Colonic mucosa (tissue), 4 donors: ENCODE measurements at regions not wholly inside any gene's neighbourhood (a gene's known extent, or its start where the extent isn't known, plus 50 kb on each side); places are given as distances from the start of the nearest gene placed in this dataset.
"Not testable (repeated sequence)": the region's sequence is repeated elsewhere in the genome, so short reads cannot be mapped to it uniquely, and the experiment has no call there.

Source experiments
- DNase-seq: peaks from one replicate; pipeline ENCODE4 v3.0.0-alpha.2; 2020
- H3K27ac ChIP-seq: fragments of 200-600 bp; one replicate; pipeline ENCODE4 v1.8.0; 2021
- H3K27me3 ChIP-seq: fragments of 200-600 bp; one replicate; pipeline ENCODE4 v1.8.0; 2021
- H3K36me3 ChIP-seq: fragments of 200-600 bp; one replicate; pipeline ENCODE4 v1.8.0; 2021
- H3K4me1 ChIP-seq: fragments of 200-600 bp; one replicate; pipeline ENCODE4 v1.8.0; 2021; ENCODE audit warnings: mild to moderate bottlenecking
- H3K4me3 ChIP-seq: fragments of 200-600 bp; one replicate; pipeline ENCODE4 v1.8.0; 2021
- H3K9ac ChIP-seq, 2 donors: one replicate each; pipeline ENCODE4 v1.7.0; 2013; ENCODE audit warnings: control low read depth in 2 of 2, low read depth in 2 of 2, low read length in 2 of 2
- H3K9me3 ChIP-seq: fragments of 200-600 bp; one replicate; pipeline ENCODE4 v1.8.0; 2021
- intact Hi-C: fragments of 100-400 bp; cut with DNase I; formaldehyde crosslinking; loops from one replicate; pipeline ENCODE4 v1.14.1; 2022
- TF ChIP-seq, protein P1 (sequence below): fragments of 200-600 bp; IDR thresholded peaks from one replicate; pipeline ENCODE4 v1.8.0; 2022; ENCODE audit warnings: antibody characterized with exemption, mild to moderate bottlenecking
- donor health status: healthy.
- donor health status: DM: no; HTN: no; CAD: no.
- donor health status: DM: no; HTN: no; CAD: no.

DNA sequence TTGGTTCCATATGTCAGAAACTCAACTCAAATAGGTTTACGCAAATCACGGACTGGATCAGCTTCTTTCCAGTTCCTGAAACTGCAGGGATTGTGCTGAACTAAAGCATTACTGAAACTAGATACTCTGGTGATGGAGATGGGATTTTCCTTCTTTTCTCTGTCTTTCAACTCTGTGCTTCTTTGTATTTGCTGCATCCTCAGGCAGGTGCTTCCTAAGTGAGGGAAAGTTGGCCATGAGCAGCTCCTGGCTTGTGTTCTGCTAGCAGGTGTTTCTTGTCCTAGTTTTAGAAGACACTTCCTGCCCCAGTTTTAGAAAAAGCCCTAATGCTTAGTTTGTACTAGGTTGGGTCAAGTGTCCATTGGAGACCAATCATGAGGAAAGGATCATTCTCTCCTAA is 86.7 kb upstream of the USP24 start:
- Histone ChIP-seq H3K9me3 (no peaks in the 10 kb centered on the region), H3K9ac (no peak overlapping the region), H3K27ac (no peak overlapping the region), H3K27me3 (no peaks in the 10 kb centered on the region), H3K36me3 (no peaks in the 10 kb centered on the region), H3K4me1 (no peaks in the 10 kb centered on the region), H3K4me3 (no peak overlapping the region)
- TF ChIP-seq, protein P1, sequence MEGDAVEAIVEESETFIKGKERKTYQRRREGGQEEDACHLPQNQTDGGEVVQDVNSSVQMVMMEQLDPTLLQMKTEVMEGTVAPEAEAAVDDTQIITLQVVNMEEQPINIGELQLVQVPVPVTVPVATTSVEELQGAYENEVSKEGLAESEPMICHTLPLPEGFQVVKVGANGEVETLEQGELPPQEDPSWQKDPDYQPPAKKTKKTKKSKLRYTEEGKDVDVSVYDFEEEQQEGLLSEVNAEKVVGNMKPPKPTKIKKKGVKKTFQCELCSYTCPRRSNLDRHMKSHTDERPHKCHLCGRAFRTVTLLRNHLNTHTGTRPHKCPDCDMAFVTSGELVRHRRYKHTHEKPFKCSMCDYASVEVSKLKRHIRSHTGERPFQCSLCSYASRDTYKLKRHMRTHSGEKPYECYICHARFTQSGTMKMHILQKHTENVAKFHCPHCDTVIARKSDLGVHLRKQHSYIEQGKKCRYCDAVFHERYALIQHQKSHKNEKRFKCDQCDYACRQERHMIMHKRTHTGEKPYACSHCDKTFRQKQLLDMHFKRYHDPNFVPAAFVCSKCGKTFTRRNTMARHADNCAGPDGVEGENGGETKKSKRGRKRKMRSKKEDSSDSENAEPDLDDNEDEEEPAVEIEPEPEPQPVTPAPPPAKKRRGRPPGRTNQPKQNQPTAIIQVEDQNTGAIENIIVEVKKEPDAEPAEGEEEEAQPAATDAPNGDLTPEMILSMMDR, result no peak
- DNase-seq, result no peak
- intact Hi-C loops, result no loop called here

DNA sequence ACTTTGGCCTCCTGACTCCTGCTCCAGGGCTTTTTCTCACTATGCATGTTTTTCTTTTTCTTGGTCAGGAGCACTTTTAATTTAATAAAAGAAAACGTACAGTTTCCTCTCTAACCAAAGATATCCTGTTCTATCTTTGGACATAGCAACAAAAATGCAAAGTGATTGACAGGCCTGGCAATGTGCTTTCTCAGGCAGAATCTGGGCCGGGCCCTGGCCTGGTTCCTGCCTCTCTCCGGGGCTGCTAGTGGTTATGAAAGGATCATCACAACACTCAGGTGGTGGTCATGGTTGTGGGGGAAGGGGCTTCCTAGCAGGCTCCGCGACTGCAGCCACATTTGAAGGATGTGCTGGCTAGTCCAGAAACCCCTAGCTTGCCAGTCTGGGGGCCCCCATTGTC is 85.8 kb upstream of the USP24 start:
- intact Hi-C loops, result no loop called here
- Histone ChIP-seq H3K9me3 (no peaks in the 10 kb centered on the region), H3K9ac (no peak overlapping the region), H3K27ac (no peak overlapping the region), H3K36me3 (no peaks in the 10 kb centered on the region), H3K4me1 (no peaks in the 10 kb centered on the region), H3K4me3 (no peak overlapping the region), H3K27me3 (no peaks in the 10 kb centered on the region)
- no peak for DNase-seq
- TF ChIP-seq, protein P1, result no peak

DNA sequence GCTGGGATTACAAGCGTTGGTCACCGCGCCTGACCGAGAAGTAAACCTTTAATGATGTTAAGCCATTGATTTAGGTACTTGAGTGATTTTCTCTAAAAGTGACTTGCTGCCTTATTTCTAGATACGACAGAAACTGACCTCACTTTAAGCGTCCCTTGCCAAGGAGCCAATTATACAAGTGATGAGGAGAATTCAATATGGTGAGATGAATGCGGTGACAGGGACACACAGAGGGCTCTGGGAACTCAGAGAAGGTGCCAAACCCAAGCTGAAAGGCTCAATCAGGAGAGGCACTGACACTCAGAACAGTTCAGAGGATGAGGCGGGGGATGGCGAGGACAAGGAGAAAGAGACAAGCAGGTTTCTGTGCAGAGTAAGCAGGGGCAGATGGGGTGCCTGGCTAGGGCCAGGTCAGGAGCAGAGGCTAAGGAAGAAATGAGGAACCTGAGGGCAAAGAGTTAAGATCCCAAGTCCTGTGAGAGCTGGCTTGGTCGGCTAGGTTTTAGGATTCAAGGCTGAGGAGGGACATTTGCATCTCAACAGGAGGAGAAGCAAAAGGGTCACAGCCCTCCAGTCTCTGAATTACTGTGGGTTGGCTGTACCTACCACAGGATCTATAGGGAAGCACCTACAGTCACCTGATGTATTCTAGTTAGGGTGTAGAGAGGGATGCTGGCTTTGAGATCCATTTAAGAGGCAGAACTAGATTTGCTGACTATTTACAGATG is 83.2 kb upstream of the USP24 start:
- no peak for DNase-seq
- Histone ChIP-seq H3K27ac (no peak overlapping the region), H3K4me1 (no peaks in the 10 kb centered on the region), H3K36me3 (no peaks in the 10 kb centered on the region), H3K4me3 (no peak overlapping the region), H3K9me3 (no peaks in the 10 kb centered on the region), H3K9ac (no peak overlapping the region), H3K27me3 (no peaks in the 10 kb centered on the region)
- TF ChIP-seq, protein P1, result no peak
- intact Hi-C loops, result no loop called here

DNA sequence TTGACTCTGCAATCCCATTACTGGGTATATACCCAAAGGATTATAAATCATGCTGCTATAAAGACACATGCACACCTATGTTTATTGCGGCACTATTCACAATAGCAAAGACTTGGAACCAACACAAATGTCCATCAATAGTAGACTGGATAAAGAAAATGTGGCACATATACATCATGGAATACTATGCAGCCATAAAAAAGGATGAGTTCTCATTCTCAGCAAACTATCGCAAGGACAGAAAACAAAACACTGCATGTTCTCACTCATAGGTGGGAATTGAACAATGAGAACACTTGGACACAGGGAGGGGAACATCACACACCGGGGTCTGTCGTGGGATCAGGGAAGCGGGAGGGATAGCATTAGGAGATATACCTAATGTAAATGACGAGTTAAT is 81.1 kb upstream of the USP24 start:
- intact Hi-C loops, H3K9ac ChIP-seq, H3K27me3 ChIP-seq, H3K4me3 ChIP-seq, H3K27ac ChIP-seq, H3K9me3 ChIP-seq, H3K4me1 ChIP-seq, DNase-seq, H3K36me3 ChIP-seq: not testable (repeated sequence)

DNA sequence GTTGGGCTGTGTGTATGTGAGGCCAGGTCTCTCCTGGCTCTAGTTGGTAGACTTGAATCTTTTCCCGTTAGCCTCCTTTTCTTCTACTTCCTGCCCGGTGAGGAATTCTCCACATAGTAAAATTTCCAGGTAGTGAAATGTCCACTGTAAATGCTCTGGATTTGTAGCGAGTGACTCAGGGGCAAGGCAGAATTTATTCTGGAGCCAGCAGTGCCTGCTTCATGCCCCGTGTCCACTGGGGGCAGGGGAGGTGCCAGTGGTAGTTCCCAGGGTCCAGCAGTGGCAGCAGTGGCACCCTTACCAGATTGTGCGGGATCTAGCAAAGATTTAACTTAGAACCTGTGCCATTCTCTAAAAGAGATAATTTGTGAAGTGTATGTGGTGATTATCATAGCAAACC is 74.5 kb upstream of the USP24 start:
- TF ChIP-seq, protein P1, result no peak
- Histone ChIP-seq H3K4me1 (no peaks in the 10 kb centered on the region), H3K4me3 (no peak overlapping the region), H3K27me3 (no peaks in the 10 kb centered on the region), H3K9ac (no peak overlapping the region), H3K9me3 (no peaks in the 10 kb centered on the region), H3K27ac (no peak overlapping the region), H3K36me3 (no peaks in the 10 kb centered on the region)
- intact Hi-C loops, result loop anchor here (5.0 kb wide), 1 partner anchor 1298 kb away; no protein-coding TSS in a partner anchor
- DNase-seq, result no peak

DNA sequence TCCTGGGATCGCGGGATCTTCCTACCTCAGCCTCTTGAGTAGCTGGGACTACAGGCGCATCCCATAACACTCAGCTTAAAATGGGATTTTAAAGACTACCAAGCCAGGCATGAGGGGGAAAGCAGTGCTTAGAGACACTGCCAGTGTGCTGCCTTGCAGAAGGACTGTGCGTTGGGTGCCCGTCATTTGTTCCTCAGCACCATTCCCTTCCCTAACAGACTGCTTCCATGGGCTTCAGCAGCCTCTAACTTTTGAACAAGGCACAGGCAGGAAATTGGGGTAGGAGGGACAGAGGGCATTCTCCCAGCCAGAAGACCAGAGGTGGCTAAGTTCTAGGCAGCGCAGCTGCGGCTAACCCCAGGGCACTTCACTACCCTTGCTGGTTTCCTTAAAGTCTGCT is 73.9 kb upstream of the USP24 start:
- TF ChIP-seq, protein P1, result no peak
- intact Hi-C loops, result loop anchor here (5.0 kb wide), 1 partner anchor 1298 kb away; no protein-coding TSS in a partner anchor

More for the DNA sequence above, 73.9 kb upstream of the USP24 start:
- no peak overlapping the region for H3K4me3 ChIP-seq
- H3K9me3 ChIP-seq, result no peaks in the 10 kb centered on the region
- DNase-seq, result no peak
- no peak overlapping the region for H3K9ac ChIP-seq
- no peaks in the 10 kb centered on the region for H3K4me1 ChIP-seq
- H3K27me3 ChIP-seq, result no peaks in the 10 kb centered on the region
- no peaks in the 10 kb centered on the region for H3K36me3 ChIP-seq
- no peak overlapping the region for H3K27ac ChIP-seq
